ENCODE measurements at regions not wholly inside any gene's neighbourhood (a gene's known extent, or its start where the extent isn't known, plus 50 kb on each side); places are given as distances from the start of the nearest gene placed in this dataset.

DNA sequence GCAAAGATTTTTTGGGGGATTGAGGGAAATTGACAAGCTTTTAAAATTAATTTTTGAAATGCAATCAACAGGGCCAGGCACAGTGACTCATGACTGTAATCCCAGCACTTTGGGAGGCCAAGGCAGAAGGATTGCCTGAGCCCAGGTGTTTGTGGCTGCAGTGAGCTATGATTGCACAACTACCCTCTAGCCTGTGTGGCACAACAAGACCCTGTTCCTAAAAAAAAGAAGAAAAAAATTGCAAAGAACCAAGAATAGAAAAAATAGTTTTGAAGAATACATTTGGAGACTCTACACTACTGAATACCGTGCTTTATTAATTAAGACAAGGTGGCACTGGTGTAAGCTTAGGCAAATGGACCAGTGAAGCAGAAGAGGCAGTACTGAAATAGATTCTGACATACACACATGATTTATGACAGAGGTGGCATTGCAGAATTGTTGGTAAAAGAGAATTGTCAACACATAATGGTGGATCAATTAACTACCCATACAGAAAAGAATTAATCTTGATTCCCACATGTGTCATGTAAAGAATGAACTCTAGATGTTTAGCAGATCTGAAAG lies 443.3 kb upstream of the ATP11B start:
- FAIRE-seq (no peak), DNase-seq (ENCODE audit: insufficient read length, low spot score) (no peak)
- no peak for TF ChIP-seq POU2F2 (IDR thresholded peaks at IDR 0.05; ENCODE audit: low read depth, low read length)
- TF ChIP-seq POLR2AphosphoS5 (IDR thresholded peaks at IDR 0.05; ENCODE audit: low read depth, low read length) = no peak
- no peak for TF ChIP-seq POLR2A (IDR thresholded peaks at IDR 0.05; ENCODE audit: low read depth, low read length)
- TF ChIP-seq SPI1 (IDR thresholded peaks at IDR 0.05; ENCODE audit: low read depth, low read length) = no peak
- no peak for TF ChIP-seq PAX5 (IDR thresholded peaks at IDR 0.05; ENCODE audit: insufficient read depth, low read length, severe bottlenecking)
- TF ChIP-seq TAF1 (IDR thresholded peaks at IDR 0.05; ENCODE audit: low read depth, low read length) = no peak

DNA sequence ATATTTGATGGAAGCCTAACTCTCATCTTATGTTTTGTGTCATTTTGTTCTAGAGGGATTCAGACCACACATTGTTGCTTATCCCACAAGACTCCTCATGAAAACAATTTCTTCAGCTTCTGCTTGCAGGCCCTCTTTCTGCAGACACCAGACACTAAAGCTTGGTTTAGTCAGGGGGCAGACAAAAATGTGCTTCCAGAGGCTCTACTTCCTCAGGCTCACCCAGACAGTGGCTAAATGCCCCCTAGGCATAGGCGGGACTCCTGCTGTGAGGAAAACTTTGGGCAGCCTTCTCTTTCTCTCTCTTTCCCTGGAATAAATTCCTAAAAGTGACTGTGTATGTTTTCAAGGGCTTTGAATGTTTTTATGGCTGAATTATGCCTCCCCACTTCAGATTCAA lies 435.4 kb upstream of the ATP11B start:
- no peak for FAIRE-seq

DNA sequence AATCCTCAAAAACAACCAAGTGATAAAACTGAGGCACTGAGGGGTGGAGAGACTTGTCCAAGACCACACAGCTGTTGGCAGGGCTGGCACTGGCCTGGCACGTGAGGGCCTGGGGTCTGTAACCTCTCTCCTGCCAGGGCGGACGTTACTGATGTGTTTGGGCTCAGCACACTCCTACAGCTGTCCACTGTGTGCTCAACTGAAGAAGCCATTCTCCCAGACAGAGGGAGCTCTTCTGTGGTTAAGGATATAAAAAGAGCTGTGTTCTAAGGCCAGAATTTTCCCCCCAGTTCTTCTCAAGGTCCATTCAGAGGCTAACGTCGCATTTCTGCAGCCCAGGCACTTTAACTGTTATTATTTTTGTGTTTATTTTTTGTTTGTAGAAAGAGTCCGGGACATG lies 429.0 kb upstream of the ATP11B start:
- no peak for DNase-seq (ENCODE audit: insufficient read length, low spot score)
- TF ChIP-seq PAX5 (IDR thresholded peaks at IDR 0.05; ENCODE audit: insufficient read depth, low read length, severe bottlenecking) (no peak), SPI1 (IDR thresholded peaks at IDR 0.05; ENCODE audit: low read depth, low read length) (no peak), POU2F2 (IDR thresholded peaks at IDR 0.05; ENCODE audit: low read depth, low read length) (no peak), POLR2A (IDR thresholded peaks at IDR 0.05; ENCODE audit: low read depth, low read length) (no peak), POLR2AphosphoS5 (IDR thresholded peaks at IDR 0.05; ENCODE audit: low read depth, low read length) (no peak), TAF1 (IDR thresholded peaks at IDR 0.05; ENCODE audit: low read depth, low read length) (no peak)
- no peak for FAIRE-seq

More for the DNA sequence above, 435.4 kb upstream of the ATP11B start:
- no peak for DNase-seq (ENCODE audit: insufficient read length, low spot score)
- TF ChIP-seq TAF1 (IDR thresholded peaks at IDR 0.05; ENCODE audit: low read depth, low read length) = no peak
- TF ChIP-seq POU2F2 (IDR thresholded peaks at IDR 0.05; ENCODE audit: low read depth, low read length) = no peak
- no peak for TF ChIP-seq SPI1 (IDR thresholded peaks at IDR 0.05; ENCODE audit: low read depth, low read length)
- no peak for TF ChIP-seq POLR2A (IDR thresholded peaks at IDR 0.05; ENCODE audit: low read depth, low read length)
- TF ChIP-seq POLR2AphosphoS5 (IDR thresholded peaks at IDR 0.05; ENCODE audit: low read depth, low read length) = no peak
- TF ChIP-seq PAX5 (IDR thresholded peaks at IDR 0.05; ENCODE audit: insufficient read depth, low read length, severe bottlenecking) = no peak

DNA sequence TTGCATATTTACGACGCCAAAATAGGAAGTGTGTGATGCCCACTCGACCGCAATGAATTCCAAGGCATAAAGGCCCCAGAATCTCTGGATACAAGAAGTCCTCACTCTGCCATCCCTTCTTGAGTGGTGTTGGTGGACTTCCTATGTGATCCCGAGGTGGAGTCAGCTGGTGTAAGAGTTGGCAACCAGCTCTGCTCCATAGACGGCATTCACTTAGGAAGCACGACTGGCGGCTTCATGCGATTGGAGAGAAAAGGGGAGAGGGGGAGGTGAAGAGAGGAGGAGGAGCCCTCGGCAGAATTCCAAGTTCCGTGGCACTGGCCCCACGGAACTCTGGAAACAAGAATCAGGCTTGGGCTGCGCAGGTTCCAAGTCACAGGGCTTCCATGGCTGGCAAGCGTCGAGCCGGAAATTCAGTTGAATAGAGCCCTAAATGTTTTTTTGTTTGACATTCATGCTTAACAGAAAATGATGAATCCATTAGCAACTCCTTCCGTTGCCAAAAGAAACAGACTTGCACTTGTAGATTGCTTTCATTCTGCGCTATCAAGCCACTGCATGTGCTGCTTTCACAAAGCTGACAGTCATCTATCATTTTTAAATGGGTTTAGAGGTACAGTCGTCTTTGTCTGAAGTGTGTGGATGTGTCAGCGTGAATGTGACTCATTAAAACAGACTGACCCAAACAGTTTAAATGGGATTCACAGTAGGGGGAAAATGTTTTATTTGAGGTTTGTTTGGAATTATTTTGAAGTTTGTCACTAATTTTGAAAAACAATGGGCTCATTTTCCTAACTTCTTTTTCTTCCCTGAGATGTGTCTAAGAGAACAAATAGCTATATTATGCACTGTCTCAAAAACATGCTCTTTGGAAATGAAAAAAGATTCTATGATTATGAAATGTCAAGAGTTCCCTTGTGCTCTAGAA lies 428.3 kb upstream of the ATP11B start:
- FAIRE-seq (no peak), DNase-seq (ENCODE audit: insufficient read length, low spot score) (no peak)
- no peak for TF ChIP-seq POLR2A (IDR thresholded peaks at IDR 0.05; ENCODE audit: low read depth, low read length)
- no peak for TF ChIP-seq POU2F2 (IDR thresholded peaks at IDR 0.05; ENCODE audit: low read depth, low read length)
- no peak for TF ChIP-seq SPI1 (IDR thresholded peaks at IDR 0.05; ENCODE audit: low read depth, low read length)
- no peak for TF ChIP-seq PAX5 (IDR thresholded peaks at IDR 0.05; ENCODE audit: insufficient read depth, low read length, severe bottlenecking)
- TF ChIP-seq POLR2AphosphoS5 (IDR thresholded peaks at IDR 0.05; ENCODE audit: low read depth, low read length) = no peak
- TF ChIP-seq TAF1 (IDR thresholded peaks at IDR 0.05; ENCODE audit: low read depth, low read length) = no peak

DNA sequence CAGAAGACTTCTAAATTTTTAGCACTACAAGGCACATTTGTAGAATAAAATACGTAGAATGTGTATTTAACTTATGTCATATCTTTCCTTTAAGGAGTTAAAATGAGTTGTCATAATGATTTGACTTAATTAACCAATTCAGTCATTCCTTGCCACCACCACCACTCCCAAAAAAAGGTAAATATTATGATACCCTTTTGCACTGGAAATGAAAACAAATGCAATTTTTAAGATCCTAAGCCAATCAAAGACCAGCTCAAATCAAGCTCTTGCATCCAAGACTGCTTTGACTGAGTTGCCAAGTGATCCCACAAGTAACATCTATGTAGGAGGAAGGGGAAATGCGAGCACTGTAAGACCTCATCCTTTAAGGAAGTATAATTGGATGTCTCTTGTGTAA lies 426.6 kb upstream of the ATP11B start:
- DNase-seq (ENCODE audit: insufficient read length, low spot score) (no peak), FAIRE-seq (no peak)
- TF ChIP-seq POLR2AphosphoS5 (IDR thresholded peaks at IDR 0.05; ENCODE audit: low read depth, low read length) (no peak), SPI1 (IDR thresholded peaks at IDR 0.05; ENCODE audit: low read depth, low read length) (no peak)

DNA sequence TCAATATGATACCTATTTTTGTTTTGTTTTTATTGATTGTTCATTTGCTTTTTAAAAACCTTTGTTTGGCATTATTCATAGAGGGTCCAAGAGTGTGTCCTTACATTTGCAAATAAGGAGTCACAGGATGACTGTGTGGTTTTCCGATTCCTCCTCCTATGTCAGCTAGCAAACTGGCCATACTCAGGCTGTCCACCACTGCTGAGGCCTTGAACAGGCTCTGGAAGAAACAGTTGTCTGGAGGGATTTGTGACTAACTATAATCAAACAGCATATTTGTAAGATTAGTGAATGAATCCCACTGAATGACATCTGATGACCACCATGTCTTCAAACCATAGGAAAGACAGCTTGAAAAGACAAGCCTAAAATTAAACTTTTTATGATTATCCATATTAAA lies 423.4 kb upstream of the ATP11B start:
- FAIRE-seq (no peak), DNase-seq (ENCODE audit: insufficient read length, low spot score) (no peak)
- TF ChIP-seq POLR2AphosphoS5 (IDR thresholded peaks at IDR 0.05; ENCODE audit: low read depth, low read length) (no peak), POU2F2 (IDR thresholded peaks at IDR 0.05; ENCODE audit: low read depth, low read length) (no peak), POLR2A (IDR thresholded peaks at IDR 0.05; ENCODE audit: low read depth, low read length) (no peak), SPI1 (IDR thresholded peaks at IDR 0.05; ENCODE audit: low read depth, low read length) (no peak), PAX5 (IDR thresholded peaks at IDR 0.05; ENCODE audit: insufficient read depth, low read length, severe bottlenecking) (no peak), TAF1 (IDR thresholded peaks at IDR 0.05; ENCODE audit: low read depth, low read length) (no peak)

DNA sequence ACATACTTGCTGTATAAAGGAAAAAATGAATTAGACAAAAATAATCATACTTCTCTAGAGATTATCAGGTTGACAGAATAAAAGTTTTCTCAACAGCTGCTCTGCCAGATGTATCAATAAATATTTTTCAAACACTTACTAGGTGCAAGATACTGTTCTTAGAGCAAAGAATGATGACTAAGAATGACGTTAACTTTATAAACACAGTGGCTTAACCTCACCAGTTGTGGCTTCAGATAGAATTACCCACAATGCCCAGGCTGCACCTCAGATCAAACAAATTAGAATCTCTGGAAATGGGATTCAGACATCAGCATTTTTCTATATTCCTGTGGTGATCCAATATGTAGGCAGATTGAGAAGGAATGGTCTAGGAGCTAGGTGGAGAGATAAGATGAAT lies 422.4 kb upstream of the ATP11B start:
- TF ChIP-seq SPI1 (IDR thresholded peaks at IDR 0.05; ENCODE audit: low read depth, low read length) (no peak), POU2F2 (IDR thresholded peaks at IDR 0.05; ENCODE audit: low read depth, low read length) (no peak), POLR2A (IDR thresholded peaks at IDR 0.05; ENCODE audit: low read depth, low read length) (no peak), TAF1 (IDR thresholded peaks at IDR 0.05; ENCODE audit: low read depth, low read length) (no peak), POLR2AphosphoS5 (IDR thresholded peaks at IDR 0.05; ENCODE audit: low read depth, low read length) (no peak), PAX5 (IDR thresholded peaks at IDR 0.05; ENCODE audit: insufficient read depth, low read length, severe bottlenecking) (no peak)
- no peak for FAIRE-seq
- DNase-seq (ENCODE audit: insufficient read length, low spot score) = no peak

DNA sequence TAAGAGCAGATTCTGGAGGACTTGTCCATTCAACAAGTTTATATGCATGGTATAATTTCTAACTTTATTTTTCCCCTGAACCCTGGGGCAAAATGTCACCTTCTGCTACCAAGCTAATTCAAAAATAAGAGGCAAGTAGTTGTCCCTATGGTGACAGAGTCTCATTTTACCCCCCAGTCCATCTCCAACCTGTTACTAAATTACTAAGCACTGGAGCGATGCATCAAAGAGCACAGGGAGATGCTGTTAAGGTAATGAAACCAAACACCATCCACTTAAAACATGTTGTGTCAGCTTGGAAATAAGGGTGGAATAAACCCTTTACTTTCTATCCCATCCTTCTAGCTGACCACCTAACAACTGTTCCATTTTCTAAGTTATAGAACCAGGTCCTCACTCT lies 417.4 kb upstream of the ATP11B start:
- no peak for TF ChIP-seq PAX5 (IDR thresholded peaks at IDR 0.05; ENCODE audit: insufficient read depth, low read length, severe bottlenecking)
- TF ChIP-seq POU2F2 (IDR thresholded peaks at IDR 0.05; ENCODE audit: low read depth, low read length) = no peak
- DNase-seq (ENCODE audit: insufficient read length, low spot score) (no peak), FAIRE-seq (no peak)

DNA sequence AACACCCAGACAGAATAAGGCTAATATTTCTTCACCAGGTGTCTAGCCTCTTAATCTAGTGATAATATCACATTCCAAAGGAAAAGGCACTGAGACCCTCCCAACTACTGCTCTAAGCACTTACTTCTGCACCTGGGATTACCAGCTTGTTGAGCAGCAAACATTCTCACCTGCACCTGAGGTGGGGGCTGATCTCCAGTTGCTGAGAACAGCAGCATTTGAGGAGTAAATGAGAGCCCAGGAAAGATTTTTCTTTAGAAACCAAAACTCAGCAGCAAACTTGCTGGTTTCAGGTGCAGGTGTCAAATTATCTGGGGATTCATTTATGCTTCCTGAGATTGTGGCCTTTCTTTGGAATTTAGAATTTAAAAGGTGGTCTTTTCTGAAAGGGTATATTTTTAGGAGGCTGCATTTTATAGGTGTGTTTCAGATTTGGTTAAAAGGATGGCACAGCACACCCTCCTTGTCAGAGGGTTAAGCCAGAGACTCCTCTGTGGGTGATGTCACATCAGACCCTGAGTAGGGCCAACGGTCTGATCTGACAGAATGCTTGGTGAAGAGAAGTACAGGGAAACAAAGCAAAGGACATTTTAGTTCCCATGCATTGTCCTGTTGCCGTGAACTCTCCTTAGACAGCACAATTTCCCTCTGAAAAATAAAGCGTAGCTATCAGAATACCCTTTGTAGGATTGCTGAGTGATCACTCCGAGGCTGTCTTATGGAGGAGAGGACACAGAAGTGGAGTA lies 411.0 kb upstream of the ATP11B start:
- TF ChIP-seq TAF1 (IDR thresholded peaks at IDR 0.05; ENCODE audit: low read depth, low read length) (no peak), POU2F2 (IDR thresholded peaks at IDR 0.05; ENCODE audit: low read depth, low read length) (no peak), SPI1 (IDR thresholded peaks at IDR 0.05; ENCODE audit: low read depth, low read length) (no peak)
- FAIRE-seq = no peak
- no peak for DNase-seq (ENCODE audit: insufficient read length, low spot score)
